OCI-LY3 (cell line): ENCODE measurements at regions not wholly inside any gene's neighbourhood (a gene's known extent, or its start where the extent isn't known, plus 50 kb on each side); places are given as distances from the start of the nearest gene placed in this dataset.

Experiments used
- H2AFZ ChIP-seq: fragments of 200-600, 300-600 bp; shearing (Covaris generic); 2 replicates; pipeline ENCODE4 v1.6.0; 2014; ENCODE audit warnings: antibody characterized with exemption, low read depth, low read length
- H3K27ac ChIP-seq: fragments of 200-600, 300-600 bp; sonication (generic); 2 replicates; pipeline ENCODE4 v1.5.1; 2014; ENCODE audit warnings: mild to moderate bottlenecking, low read length, moderate library complexity, mixed read lengths
- H3K27me3 ChIP-seq: fragments of 200-600, 300-600 bp; sonication (generic); 2 replicates; pipeline ENCODE4 v1.6.1; 2014; ENCODE audit warnings: low read depth, low read length, mixed read lengths
- H3K36me3 ChIP-seq: fragments of 200-600, 300-600 bp; sonication (generic); replicated peaks from 2 replicates; pipeline ENCODE3; 2014; ENCODE audit warnings: low read depth, low read length, mixed read lengths
- H3K4me1 ChIP-seq: fragments of 300-600, 200-600 bp; sonication (generic); 2 replicates; pipeline ENCODE4 v1.6.1; 2014; ENCODE audit warnings: low read length, mixed read lengths
- H3K4me2 ChIP-seq: fragments of 200-600, 300-600 bp; sonication (generic); 2 replicates; pipeline ENCODE4 v1.6.1; 2014; ENCODE audit warnings: low read length, mixed read lengths
- H3K4me3 ChIP-seq: fragments of 300-600, 200-600 bp; sonication (generic); 2 replicates; pipeline ENCODE4 v1.5.1; 2014; ENCODE audit warnings: antibody characterized with exemption, mild to moderate bottlenecking, low read length, moderate library complexity
- H3K79me2 ChIP-seq: fragments of 300-600, 200-600 bp; shearing (Covaris generic); 2 replicates; pipeline ENCODE4 v1.6.1; 2014; ENCODE audit warnings: mild to moderate bottlenecking, low read length, mixed read lengths
- H3K9ac ChIP-seq: fragments of 300-600, 200-600 bp; shearing (Covaris generic); 2 replicates; pipeline ENCODE4 v1.6.0; 2014; ENCODE audit warnings: mild to moderate bottlenecking, low read length, moderate library complexity
- H3K9me3 ChIP-seq: fragments of 200-600, 300-600 bp; shearing (Covaris generic); 2 replicates; pipeline ENCODE4 v1.6.1; 2014; ENCODE audit warnings: low read length, mixed read lengths; ENCODE audit not compliant: insufficient read depth
- H4K20me1 ChIP-seq: fragments of 200-600, 300-600 bp; sonication (generic); 2 replicates; pipeline ENCODE4 v1.6.1; 2016; ENCODE audit warnings: low read length, mixed read lengths; ENCODE audit not compliant: insufficient read depth
- CTCF ChIP-seq: fragments of 200-600, 300-600 bp; sonication (generic); IDR thresholded peaks from 2 replicates; pipeline ENCODE4 v1.5.1; 2014; ENCODE audit warnings: antibody characterized with exemption, low read length, low read depth
- EZH2phosphoT487 ChIP-seq: fragments of 200-600 bp; shearing (Covaris generic); IDR thresholded peaks from 2 replicates; pipeline ENCODE4 v1.6.1; 2018; ENCODE audit warnings: antibody characterized with exemption, mixed run types, low read depth

- Histone ChIP-seq H3K36me3 (no peaks in the 10 kb centered on the region), H3K4me2 (no peak overlapping the region)
Measured at GRCh38 chr13:40452038-40452666, 214.3 kb downstream of the FOXO1 start.

GRCh38 chr13:40452741-40453334 is 213.6 kb downstream of the FOXO1 start:
- H2AFZ ChIP-seq = no peak overlapping the region

More at GRCh38 chr13:40452038-40452666, 214.3 kb downstream of the FOXO1 start:
- Histone ChIP-seq H3K9me3 (0 out of 2 replicates have a peak, but pooled peaks cover 3% of the 10 kb centered on the region), H3K27me3 (0 out of 2 replicates have a peak, but pooled peaks cover 5% of the 10 kb centered on the region), H3K4me1 (peaks cover 18% of the 10 kb centered on the region), H3K4me3 (no peak overlapping the region), H3K79me2 (no peaks in the 10 kb centered on the region), H2AFZ (no peak overlapping the region), H3K9ac (no peak overlapping the region), H3K27ac (no peak overlapping the region), H4K20me1 (no peaks in the 10 kb centered on the region)
- TF ChIP-seq CTCF (no peak), EZH2phosphoT487 (no peak)

GRCh38 chr13:40453351-40454021 is 213.0 kb downstream of the FOXO1 start:
- Histone ChIP-seq H4K20me1 (no peaks in the 10 kb centered on the region), H3K4me1 (peaks cover 18% of the 10 kb centered on the region), H2AFZ (no peak overlapping the region), H3K9me3 (0 out of 2 replicates have a peak, but pooled peaks cover 3% of the 10 kb centered on the region), H3K9ac (no peak overlapping the region), H3K27me3 (0 out of 2 replicates have a peak, but pooled peaks cover 5% of the 10 kb centered on the region), H3K27ac (no peak overlapping the region), H3K4me2 (no peak overlapping the region), H3K4me3 (no peak overlapping the region), H3K79me2 (no peaks in the 10 kb centered on the region), H3K36me3 (no peaks in the 10 kb centered on the region)
- TF ChIP-seq CTCF = no peak
- no peak for TF ChIP-seq EZH2phosphoT487

More at GRCh38 chr13:40452741-40453334, 213.6 kb downstream of the FOXO1 start:
- Histone ChIP-seq H3K27me3 (0 out of 2 replicates have a peak, but pooled peaks cover 5% of the 10 kb centered on the region), H4K20me1 (no peaks in the 10 kb centered on the region), H3K4me3 (no peak overlapping the region), H3K9ac (no peak overlapping the region), H3K27ac (no peak overlapping the region), H3K36me3 (no peaks in the 10 kb centered on the region), H3K4me1 (peaks cover 18% of the 10 kb centered on the region), H3K79me2 (no peaks in the 10 kb centered on the region), H3K9me3 (0 out of 2 replicates have a peak, but pooled peaks cover 3% of the 10 kb centered on the region), H3K4me2 (no peak overlapping the region)
- no peak for TF ChIP-seq CTCF
- TF ChIP-seq EZH2phosphoT487 = no peak

- Histone ChIP-seq H3K9ac (no peak overlapping the region), H3K4me2 (no peak overlapping the region), H3K4me1 (peaks cover 18% of the 10 kb centered on the region), H3K79me2 (no peaks in the 10 kb centered on the region), H2AFZ (no peak overlapping the region), H3K27me3 (no peaks in the 10 kb centered on the region), H3K9me3 (no peaks in the 10 kb centered on the region), H3K27ac (no peak overlapping the region), H4K20me1 (no peaks in the 10 kb centered on the region), H3K36me3 (no peaks in the 10 kb centered on the region), H3K4me3 (no peak overlapping the region)
- TF ChIP-seq CTCF (no peak), EZH2phosphoT487 (no peak)
Measured at GRCh38 chr13:40456397-40456953, 210.0 kb downstream of the FOXO1 start.
